ENCODE measurements at regions not wholly inside any gene's neighbourhood (a gene's known extent, or its start where the extent isn't known, plus 50 kb on each side); places are given as distances from the start of the nearest gene placed in this dataset.

DNA sequence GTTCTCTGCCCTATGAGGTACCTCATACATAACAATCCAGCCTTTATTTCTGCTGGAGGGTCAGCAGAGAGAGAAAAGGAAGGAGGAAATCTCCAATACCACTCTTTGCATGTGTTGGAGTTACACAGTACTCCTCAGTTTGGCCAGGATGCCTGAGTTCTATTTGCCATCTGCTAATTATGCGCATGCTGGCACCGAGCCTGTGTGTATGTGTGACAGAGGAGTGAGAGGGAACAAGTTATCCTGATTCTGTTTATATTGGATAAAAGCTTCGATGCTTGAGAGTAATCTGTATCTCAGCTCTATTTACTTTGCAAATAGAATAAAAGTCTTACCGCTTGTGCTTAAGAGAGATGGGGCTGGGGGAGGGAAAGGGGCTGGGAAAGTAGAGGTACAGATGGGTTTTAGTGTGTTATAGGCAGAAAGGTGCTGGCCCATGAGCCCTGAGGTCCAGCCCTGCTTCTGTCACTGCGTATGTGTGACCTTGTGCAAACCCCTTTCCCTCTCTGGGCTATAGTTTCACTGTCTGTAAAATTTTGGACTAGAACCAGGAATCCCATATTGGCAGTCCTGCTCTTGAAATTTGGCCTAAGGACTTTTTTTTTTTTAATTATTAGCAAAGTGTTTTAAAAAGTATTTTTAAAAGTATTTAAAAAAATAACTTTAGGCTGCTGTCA lies 54.5 kb upstream of the PLXNA2 start:
- no peak for DNase-seq

DNA sequence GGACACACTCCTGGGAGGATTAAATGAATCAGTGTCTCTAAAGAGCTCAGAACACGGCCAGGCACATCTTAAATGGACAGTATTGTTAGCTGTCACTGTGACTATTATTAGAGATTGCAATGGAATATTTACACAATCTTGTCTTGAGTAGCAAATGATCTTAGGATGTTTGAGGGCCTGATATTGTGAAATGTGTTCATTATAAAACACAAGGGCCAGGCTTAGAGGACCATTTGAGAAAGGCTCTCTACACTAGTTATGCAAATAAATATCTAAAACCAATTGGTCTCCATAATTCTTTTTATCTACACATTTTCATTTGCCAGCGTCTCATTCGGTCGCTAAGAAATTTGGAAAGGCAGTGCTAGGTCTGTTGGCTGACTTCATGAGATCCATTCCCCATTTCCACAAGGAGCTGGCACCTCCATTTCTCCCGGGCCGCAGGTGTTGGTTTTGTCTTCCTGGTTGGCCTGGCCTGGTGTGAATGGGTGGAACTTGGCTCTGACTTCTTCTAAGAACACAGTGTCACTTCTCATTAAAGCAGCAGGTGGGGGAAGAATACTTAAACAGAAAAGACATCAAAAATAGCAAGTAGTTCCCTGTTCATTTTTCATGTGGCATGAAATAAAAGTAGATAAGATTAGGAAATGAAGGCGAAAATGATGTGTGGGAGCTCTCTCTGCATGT lies 56.0 kb upstream of the PLXNA2 start:
- no peak for DNase-seq

DNA sequence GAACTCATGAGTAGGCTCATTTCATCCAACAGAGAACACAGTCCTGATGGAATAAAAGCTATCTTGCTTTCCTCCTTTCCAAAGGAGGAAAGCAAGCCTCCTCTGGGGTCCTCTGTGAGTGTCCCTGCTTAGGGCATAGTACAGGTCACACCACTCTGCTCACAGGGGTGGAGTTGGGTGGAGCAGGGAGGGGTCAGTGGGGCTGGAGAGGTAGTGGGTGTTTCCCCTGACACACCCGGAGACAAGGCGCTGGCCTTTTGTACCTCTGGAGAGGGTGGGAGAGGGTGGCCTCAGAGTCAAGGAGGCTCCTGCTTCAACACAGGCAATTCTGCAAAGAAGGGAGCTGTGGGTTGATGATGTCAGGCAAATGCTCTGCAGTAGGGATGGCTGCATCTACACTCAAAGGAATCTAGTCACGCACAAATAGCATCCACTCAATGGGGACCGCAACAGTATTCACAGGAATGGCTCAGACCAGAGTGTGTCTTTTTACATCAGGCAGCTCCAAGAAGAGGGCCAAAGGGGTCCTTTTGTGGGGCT lies 58.6 kb upstream of the PLXNA2 start:
- DNase-seq, result no peak

DNA sequence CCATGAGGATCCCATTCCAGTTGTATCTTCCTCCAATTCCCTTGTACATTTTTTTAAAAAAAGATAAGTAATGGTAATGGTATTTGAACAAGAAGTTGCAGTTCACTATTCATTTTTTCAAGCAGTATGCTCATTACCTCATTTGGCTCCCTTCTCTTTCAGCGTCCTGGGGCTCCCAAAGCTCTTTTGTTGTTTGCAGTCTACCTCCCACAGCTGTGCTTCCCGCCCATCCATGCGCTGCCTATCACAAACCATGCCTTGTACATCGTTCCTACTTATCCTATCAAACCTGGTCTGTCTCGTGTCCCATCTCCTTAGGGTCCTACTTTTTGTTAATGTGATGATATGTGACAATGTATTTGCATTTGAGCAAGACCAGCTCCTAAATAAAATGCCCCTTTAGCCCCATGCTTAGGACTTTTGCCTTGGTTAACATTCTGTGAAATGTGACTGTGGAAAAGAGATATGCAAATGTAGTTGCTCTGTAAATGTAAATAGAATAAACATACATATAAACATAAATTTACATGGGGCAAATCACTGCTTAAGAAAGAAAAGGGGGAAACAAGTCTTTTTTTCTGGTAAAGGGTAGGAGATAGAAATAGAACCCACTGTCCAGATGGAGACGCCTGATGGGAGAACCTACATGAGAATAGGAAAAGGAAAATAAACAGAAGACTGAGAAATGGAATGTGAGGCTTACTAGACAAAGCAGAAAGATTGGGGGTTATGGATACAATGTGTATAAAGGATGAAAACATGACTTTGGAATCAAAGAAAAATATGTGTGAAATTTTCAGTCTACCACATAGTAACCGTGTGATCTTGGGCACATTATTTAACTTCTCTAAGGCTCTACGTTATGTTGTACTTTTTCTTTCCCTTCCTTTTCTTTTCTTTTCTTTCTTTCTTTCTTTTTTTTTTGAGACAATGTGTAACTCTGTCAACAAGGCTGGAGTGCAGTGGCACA lies 59.8 kb upstream of the PLXNA2 start:
- DNase-seq, result no peak

DNA sequence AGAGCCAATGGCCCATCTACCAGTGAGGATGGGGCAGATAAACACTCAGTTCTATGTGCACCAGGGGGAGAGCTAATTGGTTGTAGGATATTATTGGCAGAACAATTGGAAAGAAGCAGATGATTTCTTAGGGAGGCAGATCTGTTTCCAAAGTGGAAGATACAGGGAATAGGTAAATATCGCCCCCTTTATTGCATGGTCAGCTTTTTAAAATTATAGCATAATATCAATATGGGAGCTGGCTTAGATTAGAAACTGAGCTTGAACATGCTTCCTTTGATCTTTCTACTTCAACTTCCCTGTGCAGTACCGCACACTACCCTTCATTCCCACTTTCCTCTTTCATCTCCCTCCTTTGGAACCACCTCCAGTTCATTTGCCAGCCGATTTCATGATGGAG lies 64.0 kb upstream of the PLXNA2 start:
- DNase-seq, result no peak

DNA sequence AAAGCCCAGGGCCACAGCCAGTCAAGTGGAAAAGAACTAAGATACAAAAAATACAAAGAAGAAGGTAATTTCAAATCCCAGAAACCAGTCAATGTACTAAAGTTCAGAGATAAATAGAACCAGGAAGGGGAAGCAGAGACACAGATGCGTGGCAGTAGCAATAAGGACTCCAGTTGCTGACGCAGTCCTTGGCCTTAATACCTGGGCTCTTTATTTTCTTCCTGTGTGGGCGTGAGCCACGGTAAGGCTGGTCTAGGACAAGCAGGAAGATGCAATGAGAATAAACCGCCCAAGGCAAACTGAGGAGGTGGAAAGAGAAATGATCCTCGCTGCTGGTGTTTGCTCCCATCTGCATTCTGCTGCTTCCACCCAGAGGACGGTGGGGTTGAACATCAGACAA lies 65.6 kb upstream of the PLXNA2 start:
- no peak for DNase-seq

DNA sequence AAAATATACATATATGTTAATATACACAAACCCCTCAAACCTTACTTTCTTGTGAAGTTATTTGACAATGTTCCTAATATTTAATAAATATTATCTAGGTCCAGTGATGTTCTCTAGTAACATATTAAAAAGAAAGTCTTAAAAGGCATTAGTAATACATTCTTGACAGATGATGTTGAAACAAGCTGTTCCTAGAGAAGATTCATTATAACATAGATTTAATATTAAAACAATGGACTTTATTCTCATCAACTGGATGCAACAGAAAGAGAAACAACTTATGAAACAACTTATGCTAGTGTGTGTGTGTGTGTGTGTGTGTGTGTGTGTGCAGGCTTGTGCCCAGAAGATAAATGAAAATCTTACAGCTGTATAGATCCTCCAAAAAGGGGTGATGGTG lies 68.5 kb upstream of the PLXNA2 start:
- no peak for DNase-seq

DNA sequence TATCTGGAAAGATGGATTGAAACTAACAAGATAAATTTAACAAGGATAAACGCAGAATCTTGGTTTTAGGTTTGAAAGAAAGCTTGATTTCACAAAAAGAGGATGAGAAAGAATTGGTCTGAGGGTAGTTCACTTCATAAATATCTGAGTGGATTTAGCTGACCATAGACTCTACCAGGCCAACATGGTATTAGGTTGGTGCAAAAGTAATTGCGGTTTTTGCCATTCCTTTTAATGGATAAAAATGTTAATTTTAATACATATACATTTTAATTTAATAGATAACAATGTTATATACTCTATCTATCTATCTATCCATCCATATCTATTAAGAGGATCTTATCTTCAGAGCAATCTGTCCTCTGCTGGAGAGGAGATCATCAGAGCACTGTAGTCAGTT lies 70.2 kb upstream of the PLXNA2 start:
- DNase-seq, result no peak

DNA sequence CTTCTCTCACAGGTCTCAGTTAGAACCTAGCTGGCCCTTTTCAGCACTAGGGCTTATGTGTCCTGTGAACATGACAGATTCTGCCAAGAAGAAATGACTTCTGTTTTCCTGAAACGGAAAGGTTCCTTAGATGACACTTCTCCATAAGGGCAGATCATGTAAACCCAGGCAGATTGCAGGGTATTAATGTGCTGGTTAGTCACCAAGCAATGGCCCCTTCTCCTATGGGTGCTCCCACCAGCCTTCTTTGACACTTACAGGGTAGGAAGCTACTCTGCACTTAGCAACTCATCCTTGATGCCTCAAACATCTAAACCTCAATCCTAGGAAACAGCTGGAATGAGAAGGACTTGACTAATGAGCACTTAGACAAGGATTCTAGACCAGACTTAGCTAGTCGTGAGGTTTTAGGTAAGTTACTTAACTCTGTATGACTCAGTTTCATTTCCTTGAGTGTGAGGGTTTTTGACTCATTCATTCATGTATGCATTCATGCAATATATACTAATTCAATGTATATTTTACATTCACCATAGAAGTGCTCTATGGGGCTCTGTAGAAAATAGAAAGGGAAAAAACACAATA lies 74.1 kb upstream of the PLXNA2 start:
- DNase-seq, result no peak

DNA sequence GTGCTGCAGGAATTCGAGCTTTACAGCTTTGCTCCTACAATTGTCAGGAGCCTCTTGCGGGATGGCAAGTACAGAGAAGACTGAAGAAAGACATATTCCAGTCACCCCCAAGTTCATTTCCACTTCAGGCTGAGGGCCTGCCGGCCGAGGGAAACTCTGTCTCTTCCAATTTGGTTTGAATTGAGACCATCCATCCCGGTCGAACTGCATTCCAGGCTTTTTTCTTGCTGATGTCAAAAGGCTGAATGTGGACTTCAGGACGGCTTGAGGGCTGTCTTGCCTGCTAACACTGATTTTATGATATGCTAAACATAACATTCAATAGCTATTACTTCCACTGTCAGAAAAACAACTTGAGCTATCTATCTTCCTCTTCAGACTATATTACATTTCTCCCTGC lies 79.8 kb upstream of the PLXNA2 start:
- no peak for DNase-seq

DNA sequence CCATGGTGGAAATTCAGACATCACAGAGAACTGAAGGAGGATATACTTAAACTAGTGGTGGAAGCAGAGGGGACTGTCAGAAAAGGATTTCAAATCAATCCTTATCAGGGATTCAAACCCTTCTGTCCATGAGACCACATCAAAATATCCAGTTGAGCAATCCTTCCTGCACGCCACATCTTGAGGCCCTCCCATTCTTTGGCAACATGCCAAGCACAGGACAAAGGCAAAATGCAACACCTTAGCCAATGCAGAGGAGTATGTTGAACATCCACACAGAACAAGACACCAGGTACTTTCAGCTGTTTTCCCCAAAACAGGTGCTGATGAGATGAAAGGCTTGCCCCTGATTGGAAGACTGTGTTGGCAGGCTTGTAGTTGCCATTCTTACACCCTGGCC lies 81.8 kb upstream of the PLXNA2 start:
- DNase-seq, result no peak

DNA sequence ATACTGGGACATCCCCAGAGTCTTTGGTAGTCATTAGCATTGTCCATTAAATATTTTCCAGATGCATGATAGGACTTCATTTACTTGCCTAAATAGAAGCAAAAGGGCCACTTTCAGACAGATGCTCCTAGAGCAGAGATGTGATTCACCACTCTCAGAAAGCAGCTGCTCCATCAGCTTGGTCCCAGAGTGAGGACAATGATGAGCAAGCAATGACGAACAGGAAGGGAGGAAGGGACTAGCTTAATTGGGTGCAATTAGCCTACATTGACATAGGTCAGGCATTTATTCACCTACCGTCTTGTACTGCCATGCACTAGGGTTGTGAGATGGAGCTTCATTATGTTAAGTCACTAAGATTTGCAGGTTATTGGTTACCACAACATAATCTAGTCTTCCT lies 85.1 kb upstream of the PLXNA2 start:
- no peak for DNase-seq

DNA sequence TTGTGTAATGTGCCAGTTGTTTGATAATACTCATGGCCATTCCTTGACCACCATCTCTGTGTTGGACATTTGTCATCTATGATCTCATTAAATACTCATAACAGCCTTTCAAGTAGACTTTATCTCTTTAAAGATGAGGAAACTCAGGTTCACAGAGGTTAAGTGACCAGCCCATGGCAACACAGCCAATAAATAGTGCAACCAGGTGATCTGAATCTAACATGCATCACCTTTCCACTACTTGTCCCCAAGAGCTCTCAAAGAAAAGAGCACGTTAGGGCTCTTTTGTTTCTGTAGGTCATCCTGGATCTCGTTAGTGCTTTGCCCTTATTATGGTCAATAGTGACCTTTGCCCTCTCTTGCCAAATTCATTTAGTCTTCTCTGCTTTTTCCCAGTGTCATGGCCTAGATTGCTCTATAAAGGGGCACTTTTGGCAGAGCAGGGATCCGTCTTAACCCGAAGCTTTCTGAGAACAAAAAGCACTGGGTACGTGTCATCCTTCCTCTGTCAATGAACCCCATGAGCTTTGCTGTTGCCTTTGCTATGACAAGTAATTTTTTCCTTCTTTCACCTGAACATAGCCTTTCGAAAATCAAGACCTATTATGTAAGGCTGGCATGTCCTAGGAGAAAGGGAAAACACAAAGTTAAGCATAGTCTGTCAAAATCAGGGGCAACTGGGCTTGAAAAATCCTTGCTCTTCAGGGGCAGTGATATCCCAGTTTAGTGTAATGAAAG lies 88.0 kb upstream of the PLXNA2 start:
- no peak for DNase-seq

DNA sequence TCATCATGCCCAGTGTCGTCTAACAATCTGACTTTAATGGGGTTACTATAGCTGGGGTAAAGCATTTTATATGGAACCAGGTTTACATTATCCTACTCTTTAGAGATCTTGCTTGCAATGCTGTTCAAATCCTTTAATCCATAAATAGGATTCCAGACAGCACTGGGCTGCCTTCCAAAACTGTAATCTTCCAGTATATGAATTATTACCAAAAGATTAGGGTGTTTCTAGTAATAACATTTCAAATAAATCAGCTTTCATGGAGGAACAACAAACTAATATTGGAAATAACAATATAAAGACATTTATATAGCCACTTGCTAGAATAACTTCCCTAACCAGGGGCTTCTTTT lies 88.6 kb upstream of the PLXNA2 start:
- DNase-seq, result peak; percentile 48

DNA sequence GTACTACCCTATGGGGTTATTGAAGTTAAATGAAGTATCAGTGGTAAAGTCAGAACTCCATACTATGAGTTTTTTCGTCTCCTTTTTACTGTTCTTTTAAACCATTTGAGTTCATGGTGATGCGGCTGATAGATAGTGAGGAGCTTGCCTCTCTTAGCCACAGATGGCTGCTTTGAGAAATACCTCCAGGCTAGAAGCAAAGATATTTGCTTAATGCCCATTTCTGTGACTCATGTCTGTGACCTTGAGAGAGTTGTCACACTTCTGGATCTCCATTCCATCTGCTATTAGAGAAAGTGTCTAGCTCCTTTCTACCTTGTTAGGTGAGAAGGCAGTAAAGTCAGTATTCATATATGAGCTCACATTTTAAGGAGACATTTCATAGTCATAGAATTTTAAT lies 89.5 kb upstream of the PLXNA2 start:
- DNase-seq, result no peak

DNA sequence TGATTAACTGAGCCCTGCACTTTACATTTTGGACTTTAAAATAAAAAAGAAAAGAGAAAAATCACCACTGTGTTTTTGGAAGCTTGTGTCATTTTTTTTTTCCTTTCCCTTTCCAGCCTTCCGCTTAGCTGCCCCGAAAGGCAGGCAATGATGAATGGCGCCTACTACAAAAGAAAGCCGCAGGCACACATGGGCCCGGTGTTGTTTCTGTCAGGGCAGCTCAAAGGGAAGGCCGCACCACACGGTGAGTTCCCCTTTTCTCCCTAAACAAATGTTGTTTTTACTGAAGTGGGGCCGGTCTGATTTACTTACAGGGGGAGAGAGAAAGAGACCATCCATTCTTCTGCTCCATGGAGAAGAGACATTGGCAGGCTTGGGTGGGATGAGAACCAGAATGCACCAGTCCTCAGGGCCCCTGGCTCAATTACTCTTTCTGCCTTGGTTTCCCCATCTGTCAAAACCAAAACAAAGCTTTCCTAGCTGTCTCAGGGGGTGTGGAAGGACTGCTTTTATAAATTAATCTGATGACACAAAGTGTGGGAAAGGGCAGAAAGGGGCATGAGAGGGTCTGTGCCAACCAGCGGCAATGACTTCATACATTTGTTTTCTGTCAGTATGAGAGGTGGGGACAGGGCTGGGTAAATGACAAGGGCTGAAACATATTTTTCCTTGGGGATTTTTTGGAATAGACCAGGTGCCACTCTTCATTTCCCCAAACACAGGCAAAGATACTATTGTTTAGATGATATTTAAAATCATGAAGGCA lies 91.4 kb upstream of the PLXNA2 start:
- no peak for DNase-seq

DNA sequence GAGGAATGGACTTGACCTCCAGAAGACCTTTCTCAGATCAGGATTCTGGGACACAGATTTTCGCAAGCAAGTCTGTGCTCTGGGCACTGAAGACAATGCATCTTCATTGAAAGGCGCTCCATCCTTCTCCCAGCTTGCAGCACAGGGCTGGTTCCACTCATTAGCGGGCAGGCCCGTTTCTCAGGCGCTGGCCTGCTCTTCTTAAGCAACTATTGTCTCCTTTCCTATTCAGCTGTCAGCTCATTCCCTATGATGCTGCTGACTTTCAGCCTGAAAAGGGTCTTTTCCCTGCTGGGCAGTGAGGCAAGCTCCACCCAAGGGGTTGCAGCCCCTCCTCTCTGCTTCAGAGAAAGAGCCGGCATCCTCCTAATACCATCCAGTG lies 91.9 kb upstream of the PLXNA2 start:
- DNase-seq, result no peak

DNA sequence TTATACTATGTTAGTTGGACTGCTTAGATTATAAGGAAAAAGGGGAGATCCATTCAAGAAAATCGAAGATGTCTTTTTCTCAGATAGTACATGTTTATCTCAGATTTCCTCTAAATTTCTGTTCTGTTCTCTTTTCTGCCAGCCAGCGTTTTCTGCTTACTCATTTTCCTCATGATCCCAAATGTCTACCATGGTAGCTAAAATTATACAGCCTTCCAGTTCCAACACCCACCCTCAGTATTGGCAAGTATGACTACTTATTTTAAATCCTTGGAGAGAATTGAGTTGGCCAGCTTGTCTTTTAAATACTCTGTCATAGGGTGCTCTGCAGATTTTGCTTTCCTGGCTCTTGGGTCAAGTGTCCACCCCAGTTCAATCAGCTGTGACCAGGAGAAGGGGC lies 95.7 kb upstream of the PLXNA2 start:
- no peak for DNase-seq

DNA sequence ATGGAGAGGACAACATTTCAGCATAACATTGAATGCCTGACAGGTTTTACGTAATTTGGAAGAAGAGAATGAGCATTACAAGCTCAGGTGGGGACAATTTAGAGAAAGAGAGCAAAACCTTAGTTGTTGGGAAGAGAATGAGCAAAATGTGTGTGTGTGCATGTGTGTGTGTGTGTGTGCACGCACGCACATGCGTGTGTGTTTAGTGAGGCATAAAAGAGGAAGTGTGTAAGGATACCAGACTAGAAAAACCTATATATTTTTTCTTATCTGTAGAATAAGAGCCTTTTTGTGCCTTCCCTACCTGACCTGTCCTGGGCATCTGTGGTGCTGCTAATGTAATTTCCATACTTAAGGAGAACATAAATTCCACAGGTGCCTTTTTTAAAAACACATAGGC lies 99.0 kb upstream of the PLXNA2 start:
- no peak for DNase-seq

DNA sequence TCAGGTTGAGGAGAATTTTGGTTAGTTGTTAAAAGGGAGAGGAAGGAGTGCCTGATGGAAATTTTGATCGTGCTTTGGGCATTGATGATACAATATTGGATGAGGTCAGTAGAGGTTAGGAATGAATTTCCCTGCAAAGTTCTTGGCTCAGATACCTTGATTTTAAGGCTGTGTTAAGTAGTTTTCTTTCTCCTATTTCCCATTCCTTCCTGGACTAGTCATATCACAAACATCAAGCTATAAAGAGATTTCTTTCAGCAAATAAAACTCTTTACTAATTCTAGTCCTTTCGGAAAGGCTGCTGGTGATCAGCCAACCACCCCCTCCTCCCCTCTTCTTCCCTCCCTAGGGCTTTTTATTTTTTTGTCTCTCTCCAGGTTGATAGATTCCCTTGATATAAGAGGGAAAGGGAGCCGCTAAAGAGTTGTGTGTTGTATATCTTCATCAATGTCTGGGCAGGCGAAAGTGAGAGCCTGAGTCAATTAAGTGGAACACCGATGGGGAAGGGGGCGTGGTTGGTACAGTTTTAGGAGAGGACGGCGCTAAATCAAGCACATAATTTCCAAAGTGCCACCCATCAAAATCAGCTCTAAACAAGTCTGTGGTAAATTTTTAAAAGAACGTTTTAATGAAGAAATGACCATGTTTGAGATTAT lies 100.1 kb upstream of the PLXNA2 start:
- DNase-seq, result peak; percentile 24

All from renal pelvis (tissue), 1 donor.